Esophagus muscularis mucosa (tissue), 3 donors: ENCODE measurements at regions not wholly inside any gene's neighbourhood (a gene's known extent, or its start where the extent isn't known, plus 50 kb on each side); places are given as distances from the start of the nearest gene placed in this dataset.

ENCODE experiments used
- EP300 ChIP-seq: sonication (generic); formaldehyde crosslinking; IDR thresholded peaks from one replicate; pipeline ENCODE4 v1.6.1; 2017; ENCODE audit warnings: antibody characterized with exemption
- POLR2AphosphoS5 ChIP-seq, 2 donors: sonication (generic); formaldehyde crosslinking; IDR thresholded peaks; one replicate each; pipeline ENCODE4 v1.6.1; 2017; ENCODE audit warnings: antibody characterized with exemption in 2 of 2

GRCh38 chr2:59074071-59074470 is 832.9 kb upstream of the FANCL start:
- TF ChIP-seq POLR2AphosphoS5 (IDR thresholded peaks at IDR 0.05) (no peak), EP300 (no peak)
